ENCODE measurements at regions not wholly inside any gene's neighbourhood (a gene's known extent, or its start where the extent isn't known, plus 50 kb on each side); places are given as distances from the start of the nearest gene placed in this dataset.

DNA sequence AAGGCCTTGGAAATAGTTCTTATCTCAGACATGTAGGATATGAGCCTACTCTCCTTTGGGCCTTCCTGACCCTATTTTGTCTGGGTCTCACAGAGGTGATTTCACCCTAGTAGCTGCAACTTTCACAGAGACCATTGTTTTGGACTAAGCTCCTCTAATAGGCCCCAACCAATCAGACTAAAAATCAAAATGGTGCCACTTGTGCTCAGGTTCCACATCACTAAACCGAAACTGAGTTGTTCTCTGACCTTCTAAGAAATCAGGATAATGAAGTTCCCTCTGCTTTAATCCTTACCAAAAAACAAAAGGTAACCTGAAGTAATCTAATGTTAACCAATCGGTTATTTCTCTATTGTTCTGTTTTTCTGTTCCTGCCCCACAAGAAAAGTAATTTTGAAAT, 143.6 kb downstream of the CD24 start:
- TF ChIP-seq CTCF (IDR thresholded peaks at IDR 0.05) (no peak), POLR2A (IDR thresholded peaks at IDR 0.05) (no peak)

Data from Peyer's patch (tissue), 4 donors.